GM12874 (cell line): ENCODE measurements at regions not wholly inside any gene's neighbourhood (a gene's known extent, or its start where the extent isn't known, plus 50 kb on each side); places are given as distances from the start of the nearest gene placed in this dataset.

Experiments
- TF ChIP-seq, protein P1 (sequence below): IDR thresholded peaks from 2 replicates; pipeline ENCODE4 v1.5.1; 2011; ENCODE audit warnings: low read depth, mild to moderate bottlenecking, control low read depth, low read length, moderate library complexity; ENCODE audit not compliant: insufficient read depth

DNA sequence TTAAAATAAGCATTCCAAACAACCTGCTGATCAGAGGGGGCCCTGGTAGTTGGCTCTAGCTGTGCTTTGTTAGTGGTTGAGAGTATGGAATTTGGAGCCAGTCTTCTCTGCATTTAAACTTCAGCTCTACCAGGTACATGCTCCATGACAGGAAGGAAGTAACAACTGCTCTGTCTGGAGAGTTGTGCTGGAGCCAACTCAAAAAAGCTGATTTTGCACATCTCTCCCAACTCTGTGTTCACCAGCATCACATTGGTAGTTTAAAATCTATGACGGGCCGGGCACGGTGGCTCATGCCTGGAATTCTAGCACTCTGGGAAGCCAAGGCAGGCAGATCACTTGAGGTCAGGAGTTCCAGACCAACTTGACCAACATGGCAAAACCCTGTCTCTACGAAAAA lies 68.8 kb upstream of the BMP2 start:
- TF ChIP-seq, protein P1, sequence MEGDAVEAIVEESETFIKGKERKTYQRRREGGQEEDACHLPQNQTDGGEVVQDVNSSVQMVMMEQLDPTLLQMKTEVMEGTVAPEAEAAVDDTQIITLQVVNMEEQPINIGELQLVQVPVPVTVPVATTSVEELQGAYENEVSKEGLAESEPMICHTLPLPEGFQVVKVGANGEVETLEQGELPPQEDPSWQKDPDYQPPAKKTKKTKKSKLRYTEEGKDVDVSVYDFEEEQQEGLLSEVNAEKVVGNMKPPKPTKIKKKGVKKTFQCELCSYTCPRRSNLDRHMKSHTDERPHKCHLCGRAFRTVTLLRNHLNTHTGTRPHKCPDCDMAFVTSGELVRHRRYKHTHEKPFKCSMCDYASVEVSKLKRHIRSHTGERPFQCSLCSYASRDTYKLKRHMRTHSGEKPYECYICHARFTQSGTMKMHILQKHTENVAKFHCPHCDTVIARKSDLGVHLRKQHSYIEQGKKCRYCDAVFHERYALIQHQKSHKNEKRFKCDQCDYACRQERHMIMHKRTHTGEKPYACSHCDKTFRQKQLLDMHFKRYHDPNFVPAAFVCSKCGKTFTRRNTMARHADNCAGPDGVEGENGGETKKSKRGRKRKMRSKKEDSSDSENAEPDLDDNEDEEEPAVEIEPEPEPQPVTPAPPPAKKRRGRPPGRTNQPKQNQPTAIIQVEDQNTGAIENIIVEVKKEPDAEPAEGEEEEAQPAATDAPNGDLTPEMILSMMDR = no peak

DNA sequence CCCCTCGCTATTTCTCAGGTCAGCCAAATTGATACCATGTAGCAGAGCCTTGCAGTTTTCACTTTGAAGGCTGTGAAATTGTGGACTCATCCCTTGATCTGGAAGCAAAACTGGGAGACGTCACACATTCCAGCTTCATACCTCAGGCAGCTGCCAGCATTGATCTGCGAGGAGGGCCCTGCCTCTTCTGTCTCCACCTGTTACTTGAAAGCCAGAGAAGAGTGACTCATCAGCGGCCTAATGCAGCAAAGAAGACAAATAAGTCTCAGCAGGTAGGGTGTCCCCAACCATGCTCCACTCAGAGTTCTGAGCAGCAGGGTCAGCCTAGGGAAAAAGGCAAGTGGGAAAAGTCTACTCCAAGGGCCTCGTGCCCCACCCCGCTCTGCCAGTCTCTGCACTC lies 69.4 kb upstream of the BMP2 start:
- TF ChIP-seq, protein P1 = no peak

DNA sequence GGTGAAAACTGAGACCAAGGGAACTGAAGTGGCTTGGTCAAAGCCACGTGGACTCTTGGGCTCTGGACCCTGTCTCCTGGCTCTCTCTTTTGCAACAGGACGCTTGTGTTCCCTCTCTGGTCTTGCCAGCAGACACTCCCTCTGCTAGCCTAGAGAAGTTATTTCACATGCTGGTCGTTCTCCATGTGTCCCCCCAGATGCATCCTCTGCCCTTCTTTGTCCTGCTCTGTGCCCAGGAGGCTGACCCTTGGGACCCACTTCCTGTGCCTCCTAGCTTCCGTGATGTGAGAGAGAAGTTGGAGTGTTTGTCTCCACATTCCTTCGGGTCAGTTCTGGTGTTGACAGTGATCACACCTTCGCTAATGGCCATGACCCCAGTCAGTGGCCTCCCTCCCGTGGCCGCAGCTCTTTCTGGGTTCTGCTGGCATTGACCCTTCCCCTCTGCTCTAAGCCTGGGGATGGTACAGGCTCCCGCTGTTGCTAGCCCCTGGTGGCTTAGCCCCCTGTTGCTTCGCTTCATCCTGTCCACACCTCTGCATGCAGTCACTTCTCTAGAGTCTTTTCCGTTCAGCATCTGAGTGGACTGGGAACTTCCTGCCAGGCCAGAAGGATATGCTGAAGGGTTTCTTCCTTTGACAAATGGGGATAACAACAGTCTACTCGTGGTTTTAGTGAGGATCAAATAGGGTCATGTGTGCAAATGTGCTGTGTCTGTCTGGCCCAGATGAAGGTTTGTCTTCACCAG lies 70.1 kb upstream of the BMP2 start:
- TF ChIP-seq, protein P1 = no peak

DNA sequence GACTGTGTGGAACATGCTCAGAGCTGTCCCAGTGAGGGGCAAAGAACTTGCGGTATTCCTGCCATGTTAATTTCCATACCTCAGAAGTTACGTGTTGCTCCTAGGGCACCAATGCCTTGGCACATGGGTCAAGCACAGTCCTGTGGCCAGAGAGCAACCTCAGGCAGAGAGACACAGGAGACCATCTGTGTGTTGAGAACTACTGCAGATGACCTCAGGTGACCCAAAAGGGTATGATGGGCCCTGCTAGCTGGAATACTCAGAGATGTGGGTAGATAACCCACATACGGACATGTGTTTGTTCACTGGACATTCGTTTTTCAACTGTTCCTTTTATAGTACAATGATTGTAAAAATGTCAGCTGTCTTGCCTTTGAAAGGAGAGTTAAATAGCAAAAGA lies 71.5 kb upstream of the BMP2 start:
- TF ChIP-seq, protein P1 = no peak

DNA sequence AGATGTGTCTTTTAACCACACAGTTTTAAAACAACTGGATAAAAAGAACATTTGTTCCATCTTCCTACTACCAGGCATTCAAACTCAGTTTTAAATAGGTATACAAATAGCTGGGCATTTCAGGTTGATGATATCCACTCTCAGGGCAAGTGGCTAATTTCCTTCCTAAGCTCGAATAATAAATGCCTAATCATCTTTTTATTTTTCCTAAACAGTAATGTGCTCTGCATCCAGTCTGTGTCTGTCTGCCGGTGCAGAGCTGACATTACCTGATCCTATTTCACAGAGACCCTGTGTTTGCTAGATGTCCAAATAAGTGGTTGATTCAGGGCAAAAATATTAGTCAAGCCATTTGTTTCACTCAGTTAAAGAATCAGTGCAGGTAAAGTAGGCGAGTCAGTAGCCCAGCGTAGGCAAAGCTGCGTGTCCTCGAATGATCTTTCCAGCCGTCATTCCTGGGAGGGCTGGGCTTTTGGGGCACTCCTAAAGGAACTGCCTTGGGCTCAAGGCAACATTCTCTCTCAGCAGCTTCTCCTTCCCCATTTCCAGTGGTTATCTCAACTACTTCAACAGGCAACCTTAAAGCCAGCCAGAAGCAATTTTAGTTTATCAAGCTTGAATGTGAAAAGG lies 74.2 kb upstream of the BMP2 start:
- TF ChIP-seq, protein P1 = no peak

DNA sequence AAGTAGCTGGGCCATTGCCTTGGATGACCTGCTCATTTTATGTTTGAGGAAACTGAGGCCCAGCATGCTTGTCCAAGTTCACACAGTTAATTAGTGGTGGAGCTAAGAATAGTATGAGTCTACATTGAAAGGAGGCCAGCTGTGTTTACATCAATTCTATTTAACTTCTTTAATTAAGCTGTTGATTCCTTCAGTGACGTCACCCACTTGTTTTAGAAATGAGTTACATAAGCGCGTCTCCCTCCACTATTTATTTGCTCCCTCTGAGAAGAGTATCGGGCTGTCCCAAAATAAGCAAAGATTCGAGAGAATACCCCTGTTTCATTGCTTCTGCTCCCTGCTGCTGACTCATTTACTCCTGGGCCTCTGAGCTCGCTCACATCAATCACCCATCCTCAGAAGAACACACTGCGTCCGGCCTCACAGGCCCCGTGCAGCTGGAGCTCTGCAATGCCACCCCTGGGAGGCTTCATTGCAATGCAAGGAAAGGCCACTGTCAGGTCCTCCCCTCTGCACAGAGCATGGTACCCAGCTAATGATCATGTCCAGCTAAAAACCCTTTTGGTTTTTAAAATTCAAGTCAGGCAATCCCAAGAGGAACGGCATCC lies 74.8 kb upstream of the BMP2 start:
- TF ChIP-seq, protein P1 = no peak

DNA sequence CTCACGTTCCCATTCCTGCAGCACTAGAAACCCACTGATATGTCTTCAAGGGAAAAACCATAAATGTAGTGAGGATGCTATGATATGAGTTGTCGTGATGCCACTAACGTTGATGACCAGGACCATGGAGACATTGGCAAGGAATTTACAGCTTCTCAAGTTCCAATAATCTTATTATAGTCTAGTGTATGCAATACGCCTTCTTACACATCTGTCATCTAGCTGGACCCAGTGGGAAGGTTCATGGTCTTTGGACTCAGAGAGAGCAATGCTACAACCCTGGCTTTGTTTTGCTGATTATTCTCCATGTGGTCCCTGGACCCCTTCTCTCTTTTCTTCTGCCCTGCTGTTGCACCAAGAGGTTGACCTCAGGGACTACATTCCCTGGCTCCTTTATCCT lies 76.0 kb upstream of the BMP2 start:
- TF ChIP-seq, protein P1 = no peak
